ENCODE measurements at regions not wholly inside any gene's neighbourhood (a gene's known extent, or its start where the extent isn't known, plus 50 kb on each side); places are given as distances from the start of the nearest gene placed in this dataset.

DNA sequence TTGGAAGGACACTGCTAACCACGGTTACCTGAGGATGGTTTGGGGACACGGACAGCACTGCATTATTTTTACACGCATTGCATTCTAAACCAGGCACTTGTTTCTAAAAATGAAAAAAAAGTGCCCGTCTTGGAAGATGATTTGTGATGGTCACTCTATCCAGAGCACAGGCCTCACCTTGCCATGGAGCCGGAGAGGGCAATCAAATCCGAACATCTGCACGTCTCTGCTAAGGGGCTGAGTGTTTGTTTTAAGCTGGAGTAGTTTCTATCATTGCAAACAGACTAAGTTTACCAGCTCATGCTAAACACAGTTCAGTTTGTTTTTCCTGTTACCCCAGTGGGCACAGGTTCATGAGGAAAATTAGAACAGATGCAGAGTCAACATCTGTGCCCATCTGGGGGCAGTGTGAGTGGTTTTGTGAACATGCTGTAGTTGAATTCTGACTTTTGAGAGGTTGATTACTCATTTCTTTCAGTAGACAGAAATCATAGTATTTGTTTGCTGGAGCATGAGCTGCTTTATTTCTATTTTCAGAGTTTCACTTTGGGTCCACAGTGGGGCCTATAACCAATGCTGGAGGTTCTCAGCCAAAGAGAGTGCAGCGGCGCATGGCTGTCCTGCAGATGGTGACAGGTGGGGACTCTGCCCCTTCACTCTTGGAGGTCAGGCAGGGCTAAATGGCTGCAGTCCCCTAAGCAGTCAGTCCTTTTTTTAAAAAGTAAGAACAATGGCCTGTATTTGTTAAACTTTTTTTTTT is 65.4 kb upstream of the ENPP6 start:
- TF ChIP-seq, protein P1, sequence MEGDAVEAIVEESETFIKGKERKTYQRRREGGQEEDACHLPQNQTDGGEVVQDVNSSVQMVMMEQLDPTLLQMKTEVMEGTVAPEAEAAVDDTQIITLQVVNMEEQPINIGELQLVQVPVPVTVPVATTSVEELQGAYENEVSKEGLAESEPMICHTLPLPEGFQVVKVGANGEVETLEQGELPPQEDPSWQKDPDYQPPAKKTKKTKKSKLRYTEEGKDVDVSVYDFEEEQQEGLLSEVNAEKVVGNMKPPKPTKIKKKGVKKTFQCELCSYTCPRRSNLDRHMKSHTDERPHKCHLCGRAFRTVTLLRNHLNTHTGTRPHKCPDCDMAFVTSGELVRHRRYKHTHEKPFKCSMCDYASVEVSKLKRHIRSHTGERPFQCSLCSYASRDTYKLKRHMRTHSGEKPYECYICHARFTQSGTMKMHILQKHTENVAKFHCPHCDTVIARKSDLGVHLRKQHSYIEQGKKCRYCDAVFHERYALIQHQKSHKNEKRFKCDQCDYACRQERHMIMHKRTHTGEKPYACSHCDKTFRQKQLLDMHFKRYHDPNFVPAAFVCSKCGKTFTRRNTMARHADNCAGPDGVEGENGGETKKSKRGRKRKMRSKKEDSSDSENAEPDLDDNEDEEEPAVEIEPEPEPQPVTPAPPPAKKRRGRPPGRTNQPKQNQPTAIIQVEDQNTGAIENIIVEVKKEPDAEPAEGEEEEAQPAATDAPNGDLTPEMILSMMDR (IDR thresholded peaks at IDR 0.05; ENCODE audit: low read depth, low read length), result no peak
- TF ChIP-seq POLR2A (IDR thresholded peaks at IDR 0.05; ENCODE audit: extremely low read depth, insufficient read length) (no peak), MYC (IDR thresholded peaks at IDR 0.05; ENCODE audit: low read depth, low read length) (no peak)
- TF ChIP-seq, protein P2, sequence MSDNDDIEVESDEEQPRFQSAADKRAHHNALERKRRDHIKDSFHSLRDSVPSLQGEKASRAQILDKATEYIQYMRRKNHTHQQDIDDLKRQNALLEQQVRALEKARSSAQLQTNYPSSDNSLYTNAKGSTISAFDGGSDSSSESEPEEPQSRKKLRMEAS (IDR thresholded peaks at IDR 0.05; ENCODE audit: low read depth, low read length), result no peak
